HG03159 (cell line): ENCODE measurements at regions not wholly inside any gene's neighbourhood (a gene's known extent, or its start where the extent isn't known, plus 50 kb on each side); places are given as distances from the start of the nearest gene placed in this dataset.
A peak's percentile ranks its signal among the peaks of the same experiment; 100 is the strongest.

Source experiments
- ATAC-seq: cut with Tn5 transposase; IDR thresholded peaks from one replicate; pipeline ENCODE4 v1.9.1; 2021; ENCODE audit warnings: mild to moderate bottlenecking, moderate library complexity; ENCODE audit not compliant: unreplicated experiment

GRCh38 chr9:113646946-113647914 is 183.7 kb downstream of the RGS3 start:
- ATAC-seq: no peak

DNA sequence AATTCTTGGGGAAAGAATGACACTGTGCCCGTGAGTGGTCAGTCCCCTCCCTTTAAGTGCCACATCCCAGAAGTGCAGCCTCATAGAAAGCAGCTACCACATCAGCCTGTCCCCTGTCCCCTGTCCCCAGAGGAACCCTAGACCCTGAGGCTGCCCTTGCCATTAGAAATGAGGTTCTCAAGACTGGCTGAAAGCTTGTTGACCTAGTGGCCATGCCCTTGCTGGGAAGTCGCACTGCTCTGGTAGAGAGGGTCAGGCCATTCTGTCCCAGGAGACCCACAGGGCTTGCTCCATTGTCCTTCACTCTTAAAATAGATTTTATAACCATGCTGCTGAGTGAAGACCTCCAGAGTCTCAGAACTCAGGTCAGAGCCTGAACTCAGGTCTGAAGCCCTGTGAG is 184.5 kb downstream of the RGS3 start:
- ATAC-seq: no peak

DNA sequence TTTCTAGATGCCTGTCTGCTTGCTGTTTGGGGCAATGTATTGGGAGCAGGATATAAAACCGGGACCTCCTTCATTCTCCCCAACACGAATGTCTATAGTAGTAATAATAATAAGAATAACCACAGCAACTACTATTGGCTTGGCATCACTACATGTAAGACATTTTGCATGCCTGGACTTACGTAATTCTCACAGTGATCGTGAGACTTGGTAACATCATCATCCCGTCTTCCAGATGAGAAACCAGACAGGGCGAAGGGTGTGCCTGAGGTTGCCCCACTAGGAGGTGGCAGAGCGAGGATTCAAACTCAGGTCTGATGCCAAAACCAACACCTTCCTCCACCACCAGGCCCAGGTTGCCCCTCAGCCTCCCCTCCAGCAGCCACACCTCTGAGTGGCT is 185.1 kb downstream of the RGS3 start:
- no peak for ATAC-seq

DNA sequence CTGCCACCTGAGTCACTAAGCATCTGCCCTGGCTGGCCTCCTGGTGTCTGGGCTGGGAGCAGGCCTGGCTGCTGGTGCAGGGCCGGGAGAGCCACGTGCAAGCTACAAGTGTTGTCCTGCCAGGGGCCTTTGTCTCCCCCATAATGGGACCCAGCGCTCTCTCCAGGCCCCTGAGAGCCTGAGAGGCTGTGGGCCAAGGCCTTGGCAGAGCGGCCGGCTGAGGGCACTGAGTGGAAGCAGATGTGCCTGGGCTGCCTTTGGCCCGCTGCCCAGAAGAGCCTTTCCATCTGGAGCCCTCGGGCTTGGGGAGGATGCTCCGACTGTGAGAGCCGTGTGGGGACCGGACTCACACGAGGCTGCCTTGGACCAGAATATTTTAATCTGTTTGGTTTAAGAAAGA is 185.5 kb downstream of the RGS3 start:
- ATAC-seq: no peak

GRCh38 chr9:113649855-113650206 is 186.3 kb downstream of the RGS3 start:
- ATAC-seq: no peak

GRCh38 chr9:113650207-113651131 is 186.9 kb downstream of the RGS3 start:
- no peak for ATAC-seq

DNA sequence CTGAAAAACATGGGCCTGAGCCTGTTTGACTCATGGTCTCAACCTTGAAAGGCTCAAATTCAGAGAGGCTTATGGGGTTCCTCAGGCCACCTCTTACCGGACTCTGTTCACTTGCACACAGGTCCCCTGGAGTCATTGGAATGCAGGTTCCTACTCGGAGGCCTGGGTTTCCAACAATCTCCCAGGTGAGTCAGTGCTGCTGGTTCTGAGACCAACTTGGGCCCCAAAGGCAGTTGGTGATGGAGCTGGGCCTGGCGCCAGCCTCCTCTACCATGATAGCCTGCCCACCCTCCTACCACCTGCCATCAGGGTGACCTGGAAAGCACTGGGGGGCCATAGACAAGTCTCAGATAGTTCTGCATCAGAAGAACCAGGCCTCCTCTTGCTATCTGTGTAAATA is 188.4 kb downstream of the RGS3 start:
- ATAC-seq: no peak

- no peak for ATAC-seq
These were observed 189.0 kb downstream of the RGS3 start for GRCh38 chr9:113652355-113653152.

DNA sequence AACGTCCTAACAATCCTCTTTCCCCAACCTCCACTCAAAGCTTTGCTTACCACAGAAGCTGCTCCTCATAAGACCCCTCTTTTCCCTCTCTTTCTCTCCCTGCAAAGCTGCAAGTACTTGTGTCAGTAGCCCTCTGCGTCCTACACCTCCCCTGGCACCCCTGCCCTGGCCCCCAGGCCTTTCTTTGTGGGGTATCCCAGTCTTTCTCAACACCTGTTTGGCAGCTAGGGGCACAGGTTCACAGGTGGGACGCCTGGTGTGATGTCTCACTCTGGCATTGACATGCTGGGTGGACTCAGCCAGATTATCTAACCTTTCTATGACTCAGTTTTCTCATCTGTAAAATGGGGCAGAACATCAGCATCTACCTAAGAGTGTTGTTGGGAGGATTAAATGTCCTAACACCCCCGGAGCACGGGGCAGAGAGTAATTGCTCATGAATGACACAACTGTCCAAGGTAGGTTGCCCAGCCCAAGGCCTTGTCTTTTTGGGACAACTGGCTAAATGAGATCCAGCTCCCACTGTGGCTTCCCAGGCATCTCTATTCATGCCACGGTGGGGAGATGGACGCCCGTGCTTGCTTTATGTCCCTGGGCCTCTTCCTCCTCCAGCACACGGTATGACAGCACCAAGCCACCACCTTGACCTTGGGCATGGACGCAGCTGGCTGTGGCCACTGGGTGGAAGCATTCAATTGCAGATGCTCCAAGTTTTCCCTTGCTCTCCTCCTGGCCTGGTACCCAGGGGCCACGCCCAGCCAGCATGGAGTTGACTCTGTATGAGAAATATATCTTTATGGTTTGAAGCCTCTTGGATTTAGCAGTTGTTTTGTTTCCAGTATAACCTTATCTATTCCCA is 190.4 kb downstream of the RGS3 start:
- no peak for ATAC-seq

- no peak for ATAC-seq
These were observed 191.3 kb downstream of the RGS3 start for GRCh38 chr9:113654605-113655428.

DNA sequence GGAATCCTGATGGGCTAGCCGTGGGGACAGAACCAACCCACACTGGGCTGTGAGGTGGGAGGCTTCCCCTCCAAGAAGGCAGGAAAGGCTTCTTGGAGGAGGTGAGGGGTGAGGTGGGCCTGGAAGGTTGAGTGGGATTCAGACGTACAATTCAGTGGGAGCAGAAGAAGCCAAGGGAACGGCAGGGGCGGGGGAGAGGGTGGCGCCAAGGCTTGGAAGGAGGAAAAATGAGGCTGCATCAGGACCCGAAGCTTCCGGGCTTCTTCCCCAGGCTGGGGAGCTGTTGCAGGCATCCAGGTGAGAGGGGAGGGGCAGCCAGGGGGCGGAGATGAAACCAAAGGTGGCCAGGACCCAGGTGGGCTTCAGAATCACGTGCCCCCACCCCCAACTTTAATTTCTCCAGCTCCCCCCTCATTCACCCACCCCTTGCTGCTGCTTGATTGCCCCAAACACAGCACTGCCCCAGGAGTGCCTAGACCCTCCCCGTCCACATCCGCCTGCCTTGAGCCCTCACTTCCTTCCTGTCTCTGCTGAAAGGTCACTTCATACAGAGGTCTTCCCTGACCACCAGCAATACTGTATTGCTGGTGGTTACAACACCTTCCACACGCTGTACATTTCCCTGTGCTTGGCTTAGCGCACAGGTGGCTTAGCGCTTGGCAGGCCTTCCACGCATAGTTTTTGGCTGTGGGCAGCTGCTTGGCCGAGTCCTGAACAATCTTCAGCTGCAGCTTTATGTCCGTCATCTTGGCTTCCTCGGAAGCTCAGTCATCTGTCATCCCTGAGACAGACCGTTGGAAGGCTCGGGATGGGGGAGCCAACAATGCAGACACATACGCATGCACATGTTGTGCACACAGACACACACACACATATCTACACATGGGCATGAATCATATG is 193.5 kb downstream of the RGS3 start:
- no peak for ATAC-seq

- peak; percentile 86 for ATAC-seq
These were observed 194.4 kb downstream of the RGS3 start for GRCh38 chr9:113657765-113658544.

- no peak for ATAC-seq
These were observed 195.0 kb downstream of the RGS3 start for GRCh38 chr9:113658545-113658895.

DNA sequence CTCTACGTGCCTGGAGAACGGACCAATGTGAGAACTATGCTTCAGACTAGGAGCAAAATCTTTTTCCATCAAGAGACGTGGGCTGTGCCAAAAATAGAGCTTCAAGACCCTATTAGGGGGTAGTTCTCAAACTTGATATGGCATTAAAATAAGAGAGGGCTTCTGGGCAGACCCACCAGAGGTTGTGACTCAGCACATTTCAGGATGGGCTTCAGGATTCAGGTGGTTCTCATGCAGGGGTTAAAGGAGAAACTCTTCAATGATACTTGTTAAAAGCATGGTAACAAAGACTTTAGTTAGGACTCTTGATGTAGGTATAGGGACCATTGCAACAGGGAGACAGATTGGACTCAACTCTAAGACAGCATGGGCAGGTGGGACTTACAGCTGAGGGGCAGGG is 195.5 kb downstream of the RGS3 start:
- no peak for ATAC-seq

DNA sequence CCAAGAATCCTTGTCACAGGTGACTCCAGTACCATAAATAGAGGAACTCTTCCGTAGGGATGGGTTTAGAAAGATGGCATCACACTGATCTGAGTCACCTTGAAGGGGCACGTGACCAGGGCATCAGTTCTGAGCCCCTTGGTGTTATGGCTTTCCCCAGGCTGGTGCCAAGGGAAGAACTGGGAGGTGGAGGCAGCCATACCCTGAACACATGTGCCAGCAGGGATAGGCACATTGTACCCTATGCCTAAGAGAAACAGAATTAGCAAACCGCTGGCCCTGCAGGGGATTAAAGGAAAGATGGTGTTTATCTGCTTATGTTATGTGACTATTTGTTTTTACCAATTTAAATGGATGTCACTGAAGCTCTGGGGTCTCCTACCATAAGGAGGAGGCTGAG is 196.2 kb downstream of the RGS3 start:
- ATAC-seq: no peak

DNA sequence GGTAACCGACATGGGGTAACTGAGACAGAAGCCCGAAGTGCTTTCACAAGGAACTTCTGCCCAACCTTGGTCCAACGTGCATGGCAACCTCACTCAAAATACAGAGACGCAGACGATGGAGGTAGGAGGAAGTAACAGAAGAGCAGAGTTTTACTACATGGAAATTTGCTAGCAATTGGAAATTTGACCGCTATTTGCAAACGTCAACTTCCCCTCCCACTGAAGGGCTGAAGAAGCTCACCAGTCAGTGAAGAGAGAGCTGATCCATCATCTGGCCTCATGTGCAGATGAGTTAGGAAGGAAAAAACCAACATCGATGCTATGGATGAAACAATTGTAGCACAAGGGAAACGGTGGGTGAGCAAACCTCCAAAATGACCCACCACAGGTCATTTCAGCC is 196.7 kb downstream of the RGS3 start:
- no peak for ATAC-seq

DNA sequence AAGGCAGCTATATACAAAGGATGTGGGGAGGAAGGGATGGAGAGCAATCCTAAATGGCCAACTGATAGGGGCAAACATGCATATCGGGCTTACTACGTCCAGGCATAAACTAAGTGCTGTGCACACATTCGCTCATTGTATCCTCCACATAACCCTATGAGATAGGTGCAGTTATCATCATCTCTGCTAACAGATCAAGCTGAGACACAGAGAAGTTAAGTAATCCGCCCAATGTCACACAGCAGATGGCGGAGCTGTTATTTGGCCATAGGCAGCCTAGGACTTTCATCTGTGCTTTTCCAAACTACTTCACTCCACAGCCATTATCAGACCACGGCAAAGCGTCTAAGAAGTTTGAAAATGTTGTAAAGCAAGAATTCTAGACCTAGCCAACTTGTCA is 197.5 kb downstream of the RGS3 start:
- no peak for ATAC-seq
